ENCODE measurements at regions not wholly inside any gene's neighbourhood (a gene's known extent, or its start where the extent isn't known, plus 50 kb on each side); places are given as distances from the start of the nearest gene placed in this dataset.

GRCh38 chr3:28847736-28848135 lies 433.1 kb upstream of the RBMS3 start:
- no peak overlapping the region for H3K27ac ChIP-seq
- peaks cover 12 to 32% of the 10 kb centered on the region in 2 donors for H3K4me1 ChIP-seq (replicated peaks in 1 of 2)
- H3K4me3 ChIP-seq = no peak overlapping the region
- in situ Hi-C loops (cut with MboI; ENCODE audit: low pct_unique_long_range_greater_than_20kb in 2 of 9, low sequenced_read_pairs in 9 of 9, unreplicated experiment in 9 of 9) = no loop called here
- WGBS, 10 experiments = 13 to 100% (median 82%) methylated on average over 1 to 4 of the region's 4 CpGs; no CpG with 5 or more reads in 1 of the 10 experiments
- no peak for ATAC-seq (replicated peaks in 6 of 8)

DNA sequence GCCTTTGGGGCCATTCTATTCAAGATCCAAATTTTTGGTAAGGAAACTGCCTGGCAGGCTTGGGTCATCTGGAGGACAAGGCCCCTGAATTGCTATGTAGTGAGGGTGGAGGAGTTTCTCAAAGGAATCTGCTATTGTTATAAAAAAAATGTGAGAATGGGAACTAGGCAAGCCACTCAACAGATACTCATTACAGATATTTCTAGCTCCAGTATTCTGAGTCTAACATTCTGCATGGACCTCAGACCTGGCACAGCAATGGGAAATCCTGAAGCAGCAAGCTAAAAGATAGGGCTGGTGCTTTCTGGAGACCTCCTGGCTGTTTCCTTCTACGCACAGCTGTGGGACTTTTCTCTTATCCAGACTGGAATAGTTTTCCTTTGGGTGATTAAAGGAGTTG lies 430.7 kb upstream of the RBMS3 start:
- H3K27ac ChIP-seq = no peak overlapping the region
- peaks cover 12 to 32% of the 10 kb centered on the region in 2 donors for H3K4me1 ChIP-seq (replicated peaks in 1 of 2)
- WGBS, 10 experiments = 67 to 100% (median 100%) methylated on average over 1 of the region's 1 CpG; no CpG with 5 or more reads in 5 of the 10 experiments
- H3K4me3 ChIP-seq = no peak overlapping the region
- in situ Hi-C loops (cut with MboI; ENCODE audit: low pct_unique_long_range_greater_than_20kb in 2 of 9, low sequenced_read_pairs in 9 of 9, unreplicated experiment in 9 of 9) = no loop called here
- ATAC-seq (replicated peaks in 6 of 8) = peak in 2 of 8 experiments; percentile 79 to 82

DNA sequence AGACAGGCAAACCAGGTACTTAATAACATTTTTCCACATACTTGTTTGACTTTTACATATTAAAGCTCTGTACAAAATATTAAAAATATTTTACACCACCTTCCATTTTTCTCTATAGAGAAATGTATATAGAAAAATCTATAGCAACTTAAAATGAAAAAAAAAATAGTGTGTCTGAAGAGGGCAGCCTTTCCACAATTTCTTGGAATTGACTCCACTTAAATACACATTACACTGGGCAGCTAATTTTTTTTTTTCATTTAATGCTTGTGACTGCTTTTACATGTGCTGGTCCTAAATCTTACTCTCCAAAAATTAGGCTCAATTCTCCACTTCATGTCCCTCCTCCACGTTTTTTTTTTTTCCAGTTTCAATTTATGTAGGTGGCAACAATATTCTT lies 427.0 kb upstream of the RBMS3 start:
- 0 to 64% (median 30%) methylated on average over 1 of the region's 1 CpG for WGBS, 10 experiments
- Histone ChIP-seq H3K4me3 (no peak overlapping the region), H3K4me1 (replicated peaks in 1 of 2) (peaks cover 0 to 10% of the 10 kb centered on the region in 2 donors), H3K27ac (no peak overlapping the region)
- in situ Hi-C loops (cut with MboI; ENCODE audit: low pct_unique_long_range_greater_than_20kb in 2 of 9, low sequenced_read_pairs in 9 of 9, unreplicated experiment in 9 of 9) = no loop called here
- peak in 1 of 8 experiments; percentile 15 for ATAC-seq (replicated peaks in 6 of 8)

DNA sequence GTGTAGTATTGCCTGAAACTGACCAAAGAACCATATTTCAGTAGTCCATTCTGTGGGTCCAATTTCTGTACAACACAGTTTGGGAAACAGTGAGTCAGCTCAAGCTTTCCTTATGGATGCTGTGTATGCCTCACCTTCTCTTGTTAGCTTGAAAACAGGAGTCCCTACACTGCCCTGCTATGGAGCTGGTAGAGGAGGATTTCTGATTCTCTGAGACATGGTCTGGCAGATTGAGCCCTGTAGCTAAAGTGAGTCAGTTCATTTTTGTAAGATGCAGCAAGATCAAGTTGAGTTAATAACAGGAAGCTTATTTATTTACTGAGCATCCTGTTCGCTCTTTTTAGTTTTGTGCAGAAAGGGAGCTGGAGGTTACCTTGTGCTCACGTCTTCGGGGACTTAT lies 424.1 kb upstream of the RBMS3 start:
- in situ Hi-C loops (cut with MboI; ENCODE audit: low pct_unique_long_range_greater_than_20kb in 2 of 9, low sequenced_read_pairs in 9 of 9, unreplicated experiment in 9 of 9) = no loop called here
- Histone ChIP-seq H3K4me1 (replicated peaks in 1 of 2) (no peaks in the 10 kb centered on the region), H3K4me3 (no peak overlapping the region), H3K27ac (no peak overlapping the region)
- ATAC-seq (replicated peaks in 6 of 8) = no peak
- 87 to 100% (median 100%) methylated on average over 1 to 3 of the region's 3 CpGs; no CpG with 5 or more reads in 3 of the 10 experiments for WGBS, 10 experiments

GRCh38 chr3:28859897-28860296 lies 421.0 kb upstream of the RBMS3 start:
- in situ Hi-C loops (cut with MboI; ENCODE audit: low pct_unique_long_range_greater_than_20kb in 2 of 9, low sequenced_read_pairs in 9 of 9, unreplicated experiment in 9 of 9) = no loop called here

GRCh38 chr3:28860307-28860706 lies 420.6 kb upstream of the RBMS3 start:
- in situ Hi-C loops (cut with MboI; ENCODE audit: low pct_unique_long_range_greater_than_20kb in 2 of 9, low sequenced_read_pairs in 9 of 9, unreplicated experiment in 9 of 9) = no loop called here
- Histone ChIP-seq H3K4me3 (no peak overlapping the region), H3K27ac (no peak overlapping the region), H3K4me1 (replicated peaks in 1 of 2) (no peaks in the 10 kb centered on the region)
- 10 to 100% (median 95%) methylated on average over 1 to 4 of the region's 4 CpGs; no CpG with 5 or more reads in 1 of the 10 experiments for WGBS, 10 experiments
- no peak for ATAC-seq (replicated peaks in 6 of 8)

More at GRCh38 chr3:28859897-28860296, 421.0 kb upstream of the RBMS3 start:
- Histone ChIP-seq H3K27ac (no peak overlapping the region), H3K4me1 (replicated peaks in 1 of 2) (no peaks in the 10 kb centered on the region), H3K4me3 (no peak overlapping the region)
- ATAC-seq (replicated peaks in 6 of 8) = no peak

GRCh38 chr3:28863186-28863585 lies 417.7 kb upstream of the RBMS3 start:
- ATAC-seq (replicated peaks in 6 of 8) = no peak
- H3K4me3 ChIP-seq = no peak overlapping the region
- in situ Hi-C loops (cut with MboI; ENCODE audit: low pct_unique_long_range_greater_than_20kb in 2 of 9, low sequenced_read_pairs in 9 of 9, unreplicated experiment in 9 of 9) = no loop called here
- H3K4me1 ChIP-seq (replicated peaks in 1 of 2) = no peaks in the 10 kb centered on the region
- 80 to 100% (median 96%) methylated on average over 1 to 7 of the region's 7 CpGs; no CpG with 5 or more reads in 2 of the 10 experiments for WGBS, 10 experiments
- H3K27ac ChIP-seq = no peak overlapping the region

DNA sequence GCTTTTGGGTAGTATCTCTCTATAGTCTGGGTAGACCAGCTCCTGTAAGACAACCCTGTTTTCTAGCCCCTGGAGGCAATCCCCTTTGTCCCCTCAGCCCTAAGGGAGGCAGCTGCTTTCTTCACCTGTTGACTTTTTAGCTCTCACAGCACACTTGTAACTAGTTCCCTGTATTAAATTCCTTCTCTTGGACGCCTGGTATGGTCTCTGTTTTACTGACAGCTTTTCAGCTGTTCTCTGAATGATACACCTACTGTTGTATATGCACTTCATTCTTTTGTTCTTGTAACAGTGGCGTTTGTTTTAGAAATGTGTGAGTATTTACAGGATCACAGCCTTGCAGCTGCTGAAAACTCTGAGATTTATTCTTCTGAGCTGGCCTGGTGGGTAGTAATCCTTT lies 413.0 kb upstream of the RBMS3 start:
- H3K27ac ChIP-seq = no peak overlapping the region
- no peaks in the 10 kb centered on the region for H3K4me1 ChIP-seq (replicated peaks in 1 of 2)
- no peak overlapping the region for H3K4me3 ChIP-seq
- in situ Hi-C loops (cut with MboI; ENCODE audit: low pct_unique_long_range_greater_than_20kb in 2 of 9, low sequenced_read_pairs in 9 of 9, unreplicated experiment in 9 of 9) = no loop called here
- 0 to 67% (median 22%) methylated on average over 1 to 2 of the region's 2 CpGs; no CpG with 5 or more reads in 1 of the 10 experiments for WGBS, 10 experiments
- peak in 1 of 8 experiments; percentile 33 for ATAC-seq (replicated peaks in 6 of 8)

DNA sequence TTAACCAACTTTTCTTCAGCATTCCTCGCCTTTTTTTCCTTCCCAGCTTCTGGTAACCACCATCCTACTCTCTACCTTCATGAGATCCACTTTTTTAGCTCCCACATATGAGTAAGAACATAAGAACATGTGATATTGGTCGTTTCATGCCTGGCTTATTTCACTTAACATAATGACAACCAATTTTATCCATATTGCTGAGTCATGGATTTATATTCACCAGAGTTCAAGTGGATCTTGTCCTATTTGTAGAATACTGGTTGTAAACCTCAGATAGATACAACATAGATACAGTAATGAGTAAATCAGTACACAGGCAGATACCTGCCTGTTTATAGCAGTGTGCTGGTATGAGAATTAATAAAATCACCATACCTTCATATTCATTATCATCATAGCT lies 412.0 kb upstream of the RBMS3 start:
- Histone ChIP-seq H3K4me3 (no peak overlapping the region), H3K4me1 (replicated peaks in 1 of 2) (no peaks in the 10 kb centered on the region), H3K27ac (no peak overlapping the region)
- 0 to 95% (median 70%) methylated on average over 1 to 2 of the region's 2 CpGs; no CpG with 5 or more reads in 1 of the 10 experiments for WGBS, 10 experiments
- in situ Hi-C loops (cut with MboI; ENCODE audit: low pct_unique_long_range_greater_than_20kb in 2 of 9, low sequenced_read_pairs in 9 of 9, unreplicated experiment in 9 of 9) = no loop called here
- no peak for ATAC-seq (replicated peaks in 6 of 8)

- Histone ChIP-seq H3K4me1 (replicated peaks in 1 of 2) (no peaks in the 10 kb centered on the region), H3K4me3 (no peak overlapping the region), H3K27ac (no peak overlapping the region)
- in situ Hi-C loops (cut with MboI; ENCODE audit: low pct_unique_long_range_greater_than_20kb in 2 of 9, low sequenced_read_pairs in 9 of 9, unreplicated experiment in 9 of 9) = no loop called here
- 17 to 100% (median 84%) methylated on average over 1 of the region's 1 CpG; no CpG with 5 or more reads in 6 of the 10 experiments for whole genome bisulfite sequencing, 10 experiments
- ATAC-seq (replicated peaks in 6 of 8) = peak in 2 of 8 experiments; percentile 58 to 92
Measured at GRCh38 chr3:28877912-28878311, 403.0 kb upstream of the RBMS3 start.

DNA sequence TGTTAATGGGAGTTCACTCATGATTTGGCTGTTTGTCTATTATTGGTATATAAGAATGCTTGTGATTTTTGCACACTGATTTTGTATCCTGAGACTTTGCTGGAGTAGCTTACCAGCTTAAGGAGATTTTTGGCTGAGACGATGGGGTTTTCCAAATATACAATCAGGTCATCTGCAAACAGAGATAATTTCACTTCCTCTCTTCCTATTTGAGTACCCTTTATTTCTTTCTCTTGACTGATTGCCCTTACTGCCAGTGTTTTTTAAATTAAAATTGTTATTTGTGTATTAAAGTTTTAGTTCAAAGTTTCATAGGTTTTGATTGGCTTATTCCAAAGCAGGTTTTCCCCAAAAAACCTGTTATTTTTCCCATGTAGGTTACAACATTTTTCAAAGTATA lies 390.5 kb upstream of the RBMS3 start:
- Histone ChIP-seq H3K27ac (no peak overlapping the region), H3K4me1 (replicated peaks in 1 of 2) (no peaks in the 10 kb centered on the region), H3K4me3 (no peak overlapping the region)
- ATAC-seq (replicated peaks in 6 of 8) = no peak
- in situ Hi-C loops (cut with MboI; ENCODE audit: low pct_unique_long_range_greater_than_20kb in 2 of 9, low sequenced_read_pairs in 9 of 9, unreplicated experiment in 9 of 9) = no loop called here
- 13 to 100% (median 83%) methylated on average over 1 of the region's 1 CpG; no CpG with 5 or more reads in 3 of the 10 experiments for WGBS, 10 experiments

- no peaks in the 10 kb centered on the region for H3K4me1 ChIP-seq (replicated peaks in 1 of 2)
- no peak overlapping the region for H3K27ac ChIP-seq
- in situ Hi-C loops (cut with MboI; ENCODE audit: low pct_unique_long_range_greater_than_20kb in 2 of 9, low sequenced_read_pairs in 9 of 9, unreplicated experiment in 9 of 9) = no loop called here
- ATAC-seq (replicated peaks in 6 of 8) = no peak
- H3K4me3 ChIP-seq = no peak overlapping the region
- WGBS, 10 experiments = 54 to 100% (median 94%) methylated on average over 1 to 4 of the region's 4 CpGs; no CpG with 5 or more reads in 2 of the 10 experiments
Measured at GRCh38 chr3:28891485-28891884, 389.4 kb upstream of the RBMS3 start.

GRCh38 chr3:28900301-28900700 lies 380.6 kb upstream of the RBMS3 start:
- no peak overlapping the region for H3K4me3 ChIP-seq
- in situ Hi-C loops (cut with MboI; ENCODE audit: low pct_unique_long_range_greater_than_20kb in 2 of 9, low sequenced_read_pairs in 9 of 9, unreplicated experiment in 9 of 9) = no loop called here
- no peak for ATAC-seq (replicated peaks in 6 of 8)
- 0 to 50% (median 28%) methylated on average over 1 of the region's 1 CpG; no CpG with 5 or more reads in 2 of the 10 experiments for WGBS, 10 experiments
- H3K27ac ChIP-seq = no peak overlapping the region
- H3K4me1 ChIP-seq (replicated peaks in 1 of 2) = no peaks in the 10 kb centered on the region

DNA sequence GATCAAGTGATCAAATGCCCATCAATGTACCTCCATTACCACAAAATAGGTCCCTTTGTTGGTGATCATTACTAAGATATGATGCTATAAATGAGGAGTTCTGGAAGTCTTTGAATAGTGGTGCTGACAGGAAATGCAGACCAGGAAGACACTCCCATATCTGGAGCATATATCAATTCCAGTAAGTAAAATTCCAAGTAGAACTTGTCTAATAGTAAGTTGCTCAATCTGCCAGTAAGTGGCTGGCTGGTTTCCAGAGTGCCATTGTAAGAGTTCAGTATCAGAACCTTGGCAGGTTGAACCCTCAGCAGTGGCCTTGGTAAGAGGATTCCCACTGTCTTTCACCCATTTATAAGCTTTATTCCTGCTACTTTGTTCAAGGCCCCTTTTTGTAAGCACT lies 379.9 kb upstream of the RBMS3 start:
- in situ Hi-C loops (cut with MboI; ENCODE audit: low pct_unique_long_range_greater_than_20kb in 2 of 9, low sequenced_read_pairs in 9 of 9, unreplicated experiment in 9 of 9) = no loop called here
- H3K4me1 ChIP-seq (replicated peaks in 1 of 2) = no peaks in the 10 kb centered on the region
- ATAC-seq (replicated peaks in 6 of 8) = peak in 3 of 8 experiments; percentile 27 to 94 (median 90)
- no peak overlapping the region for H3K27ac ChIP-seq
- H3K4me3 ChIP-seq = no peak overlapping the region

Data from motor neuron (in vitro differentiated cells).